ENCODE measurements at regions not wholly inside any gene's neighbourhood (a gene's known extent, or its start where the extent isn't known, plus 50 kb on each side); places are given as distances from the start of the nearest gene placed in this dataset.

DNA sequence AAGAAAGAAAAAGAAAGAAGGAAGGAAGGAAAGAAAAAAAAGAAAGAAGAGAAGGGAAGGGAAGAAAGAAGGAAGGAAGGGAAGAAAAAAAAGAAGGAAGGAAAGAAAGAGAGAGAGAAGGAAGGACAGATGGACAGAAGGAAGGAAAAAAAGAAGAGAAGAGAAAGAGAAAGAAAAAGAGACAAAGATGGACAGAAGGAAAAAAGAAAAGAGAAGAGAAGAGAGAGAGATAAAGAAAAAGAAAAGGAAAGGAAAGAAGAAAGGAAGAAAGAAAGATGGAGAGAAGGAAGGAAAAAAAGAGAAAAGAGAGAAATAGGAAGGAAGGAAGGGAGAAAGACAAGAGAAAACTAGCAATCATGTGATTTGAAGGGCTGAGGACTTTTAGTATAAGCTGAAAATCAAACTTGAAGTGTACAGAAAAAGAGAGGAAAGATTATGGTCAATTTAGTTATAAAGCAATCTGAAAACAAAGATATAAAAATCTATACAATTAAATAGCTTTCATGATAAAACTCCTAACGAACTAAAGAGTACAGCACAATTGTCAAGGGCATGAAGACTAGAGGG, 115.3 kb downstream of the LTN1 start:
- FAIRE-seq = no peak
- no peak for DNase-seq (ENCODE audit: low read depth)
- Histone ChIP-seq H3K36me3 (ENCODE audit: control insufficient read depth, insufficient read depth, low read length) (peaks cover 5% of the 10 kb centered on the region), H3K4me3 (ENCODE audit: low read depth, low read length) (no peak overlapping the region), H3K27me3 (ENCODE audit: control insufficient read depth, insufficient read depth, low read length) (no peaks in the 10 kb centered on the region)
- TF ChIP-seq, protein P1, sequence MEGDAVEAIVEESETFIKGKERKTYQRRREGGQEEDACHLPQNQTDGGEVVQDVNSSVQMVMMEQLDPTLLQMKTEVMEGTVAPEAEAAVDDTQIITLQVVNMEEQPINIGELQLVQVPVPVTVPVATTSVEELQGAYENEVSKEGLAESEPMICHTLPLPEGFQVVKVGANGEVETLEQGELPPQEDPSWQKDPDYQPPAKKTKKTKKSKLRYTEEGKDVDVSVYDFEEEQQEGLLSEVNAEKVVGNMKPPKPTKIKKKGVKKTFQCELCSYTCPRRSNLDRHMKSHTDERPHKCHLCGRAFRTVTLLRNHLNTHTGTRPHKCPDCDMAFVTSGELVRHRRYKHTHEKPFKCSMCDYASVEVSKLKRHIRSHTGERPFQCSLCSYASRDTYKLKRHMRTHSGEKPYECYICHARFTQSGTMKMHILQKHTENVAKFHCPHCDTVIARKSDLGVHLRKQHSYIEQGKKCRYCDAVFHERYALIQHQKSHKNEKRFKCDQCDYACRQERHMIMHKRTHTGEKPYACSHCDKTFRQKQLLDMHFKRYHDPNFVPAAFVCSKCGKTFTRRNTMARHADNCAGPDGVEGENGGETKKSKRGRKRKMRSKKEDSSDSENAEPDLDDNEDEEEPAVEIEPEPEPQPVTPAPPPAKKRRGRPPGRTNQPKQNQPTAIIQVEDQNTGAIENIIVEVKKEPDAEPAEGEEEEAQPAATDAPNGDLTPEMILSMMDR (IDR thresholded peaks at IDR 0.05; ENCODE audit: insufficient read depth, low read length, severe bottlenecking) = no peak

DNA sequence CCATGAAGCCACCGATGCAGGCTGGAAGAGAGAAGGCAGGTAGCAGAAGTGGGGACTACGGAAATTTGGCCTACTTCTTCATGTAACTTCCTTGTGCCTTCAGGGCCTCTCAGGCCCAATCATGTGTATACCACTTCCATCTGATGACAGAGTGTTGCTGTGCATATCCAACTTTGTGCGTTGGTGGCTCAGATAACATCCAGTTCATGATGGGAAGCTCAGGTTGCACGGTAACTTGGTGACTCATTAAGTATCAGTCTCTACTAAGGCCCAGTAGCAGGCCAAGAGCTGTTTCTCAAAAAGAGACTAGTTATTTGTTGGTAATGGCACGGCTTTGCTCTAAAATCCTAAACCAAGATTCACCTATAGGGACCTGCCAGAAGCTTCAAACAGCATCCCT, 117.6 kb downstream of the LTN1 start:
- TF ChIP-seq, protein P1 (IDR thresholded peaks at IDR 0.05; ENCODE audit: insufficient read depth, low read length, severe bottlenecking) = no peak
- H3K36me3 ChIP-seq (ENCODE audit: control insufficient read depth, insufficient read depth, low read length) = peaks cover 3% of the 10 kb centered on the region
- DNase-seq (ENCODE audit: low read depth) = peak; percentile 37
- peak; percentile 62 for FAIRE-seq
- no peak overlapping the region for H3K4me3 ChIP-seq (ENCODE audit: low read depth, low read length)
- no peaks in the 10 kb centered on the region for H3K27me3 ChIP-seq (ENCODE audit: control insufficient read depth, insufficient read depth, low read length)

DNA sequence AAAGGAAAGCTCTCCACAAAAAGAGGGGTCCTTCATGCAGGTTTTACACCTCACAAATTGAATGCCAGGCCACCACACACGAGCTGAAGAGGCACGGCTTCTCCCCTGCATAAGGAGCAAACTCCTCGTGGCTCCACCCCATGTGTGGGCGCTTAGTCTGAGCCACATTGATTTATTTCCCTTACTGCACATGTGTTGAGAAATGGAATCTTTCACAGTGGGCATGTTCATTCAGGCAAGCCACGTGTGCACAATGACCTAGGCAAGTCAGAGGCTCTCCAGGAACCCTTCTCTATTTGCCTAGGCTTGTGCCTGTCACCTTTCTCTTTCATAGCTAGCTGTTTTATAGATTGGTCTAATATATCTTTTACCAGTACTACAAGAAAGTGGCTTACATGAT, 120.5 kb downstream of the LTN1 start:
- Histone ChIP-seq H3K4me3 (ENCODE audit: low read depth, low read length) (no peak overlapping the region), H3K27me3 (ENCODE audit: control insufficient read depth, insufficient read depth, low read length) (no peaks in the 10 kb centered on the region), H3K36me3 (ENCODE audit: control insufficient read depth, insufficient read depth, low read length) (peaks cover 3% of the 10 kb centered on the region)
- DNase-seq (ENCODE audit: low read depth) (peak; percentile 86), FAIRE-seq (no peak)
- TF ChIP-seq, protein P1 (IDR thresholded peaks at IDR 0.05; ENCODE audit: insufficient read depth, low read length, severe bottlenecking) = no peak

DNA sequence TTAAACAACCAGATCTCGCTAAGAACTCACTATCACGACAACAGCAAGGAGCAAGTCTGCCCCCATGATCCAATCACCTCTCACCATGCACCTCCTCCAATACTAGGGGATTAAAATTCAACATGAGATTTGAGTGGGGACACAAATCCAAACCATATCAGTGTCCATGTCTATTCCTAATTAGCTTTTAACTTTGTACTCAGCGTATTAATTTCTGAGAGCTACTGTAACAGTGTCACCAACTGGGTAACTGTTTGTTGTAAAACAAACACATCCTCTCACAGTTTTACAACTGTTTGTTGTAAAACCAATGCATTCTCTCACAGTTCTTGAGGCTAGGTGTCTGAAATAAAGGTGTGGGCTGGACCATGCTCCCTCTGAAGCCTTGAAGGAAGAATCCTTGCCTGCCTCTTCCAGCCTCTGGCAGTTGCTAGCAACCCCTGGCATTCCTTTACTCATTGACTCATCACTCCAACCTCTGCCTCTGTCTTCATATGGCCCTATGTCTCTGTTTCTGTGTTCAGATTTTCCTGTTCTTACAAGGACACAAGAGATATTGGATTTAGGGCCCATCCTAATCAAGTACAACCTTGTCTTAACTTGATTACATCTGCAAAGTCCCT, 121.2 kb downstream of the LTN1 start:
- FAIRE-seq (no peak), DNase-seq (ENCODE audit: low read depth) (no peak)
- Histone ChIP-seq H3K36me3 (ENCODE audit: control insufficient read depth, insufficient read depth, low read length) (peaks cover 3% of the 10 kb centered on the region), H3K27me3 (ENCODE audit: control insufficient read depth, insufficient read depth, low read length) (no peaks in the 10 kb centered on the region), H3K4me3 (ENCODE audit: low read depth, low read length) (no peak overlapping the region)
- TF ChIP-seq, protein P1 (IDR thresholded peaks at IDR 0.05; ENCODE audit: insufficient read depth, low read length, severe bottlenecking) = no peak

DNA sequence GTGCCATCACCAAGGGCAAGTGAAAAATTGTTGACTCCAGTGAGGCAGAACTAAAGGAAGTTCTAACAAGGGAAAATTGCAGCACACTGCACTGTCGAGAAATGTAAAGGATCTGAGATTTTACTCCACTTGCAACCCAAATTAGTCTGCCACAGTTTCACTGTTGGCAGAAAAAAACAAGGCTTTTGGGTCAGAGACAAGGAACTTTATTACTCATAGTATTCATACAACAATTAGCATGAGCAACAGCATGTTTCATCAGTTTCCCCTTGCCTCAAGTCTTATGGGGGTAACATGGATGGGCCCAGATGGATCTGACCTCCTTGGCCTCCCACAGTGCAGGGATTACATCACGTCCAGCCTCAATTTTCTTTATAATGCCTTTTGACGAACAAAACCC, 125.3 kb downstream of the LTN1 start:
- TF ChIP-seq, protein P1 (IDR thresholded peaks at IDR 0.05; ENCODE audit: insufficient read depth, low read length, severe bottlenecking) = no peak
- H3K36me3 ChIP-seq (ENCODE audit: control insufficient read depth, insufficient read depth, low read length) = peaks cover 1% of the 10 kb centered on the region
- H3K4me3 ChIP-seq (ENCODE audit: low read depth, low read length) = no peak overlapping the region
- peak; percentile 39 for DNase-seq (ENCODE audit: low read depth)
- FAIRE-seq = no peak
- no peaks in the 10 kb centered on the region for H3K27me3 ChIP-seq (ENCODE audit: control insufficient read depth, insufficient read depth, low read length)
